SK-N-MC (cell line): ENCODE measurements at regions not wholly inside any gene's neighbourhood (a gene's known extent, or its start where the extent isn't known, plus 50 kb on each side); places are given as distances from the start of the nearest gene placed in this dataset.
"Not testable (repeated sequence)": the region's sequence is repeated elsewhere in the genome, so short reads cannot be mapped to it uniquely, and the experiment has no call there.

ENCODE experiments used
- EZH2 ChIP-seq: fragments of 200-600 bp; sonication (generic); IDR thresholded peaks from one replicate; pipeline ENCODE4 v1.6.1; 2017; ENCODE audit warnings: antibody characterized with exemption
- POLR2AphosphoS5 ChIP-seq: IDR thresholded peaks from 2 replicates; pipeline ENCODE4 v1.6.1; 2012; ENCODE audit warnings: mild to moderate bottlenecking, low read depth, low read length, borderline replicate concordance

GRCh38 chr1:206310948-206311347 is 107.6 kb downstream of the SRGAP2 start:
- not testable (repeated sequence) for TF ChIP-seq POLR2AphosphoS5, EZH2
